HEK293 (cell line): ENCODE measurements at regions not wholly inside any gene's neighbourhood (a gene's known extent, or its start where the extent isn't known, plus 50 kb on each side); places are given as distances from the start of the nearest gene placed in this dataset.

Experiments used
- CTCF ChIA-PET: fragments of 350-600 bp; formaldehyde crosslinking; extraction: SDS; loops from one replicate; lab custom pipeline; 2021; ENCODE audit warnings: antibody characterized with exemption; lab: Yijun Ruan, JAX
- POLR2A ChIA-PET: fragments of 300-600 bp; formaldehyde crosslinking; extraction: SDS; loops from one replicate; lab custom pipeline; 2020; ENCODE audit warnings: antibody characterized with exemption, inconsistent platforms; lab: Yijun Ruan, JAX
- H3K27ac ChIP-seq: fragments of 200-500 bp; sonication (Bioruptor generic); 2 replicates; pipeline ENCODE4 v1.5.1; 2014; ENCODE audit warnings: low read depth, low read length, control low read depth, inconsistent platforms; ENCODE audit errors: extremely low read depth
- H3K36me3 ChIP-seq, 2 experiments: fragments of 200-500 bp in 1 of 2; sonication (Bioruptor generic) in 1 of 2; 1 replicate in 1 of 2; 2 replicates in 1 of 2; pipeline ENCODE4 v1.5.1; 2014 to 2017; ENCODE audit warnings: inconsistent platforms in 2 of 2, low read length in 2 of 2; ENCODE audit not compliant: control insufficient read depth in 2 of 2, insufficient read depth in 1 of 2
- H3K4me1 ChIP-seq: fragments of 200-500 bp; sonication (Bioruptor generic); 2 replicates; pipeline ENCODE4 v1.5.1; 2014; ENCODE audit warnings: mild to moderate bottlenecking, low read length, inconsistent platforms; ENCODE audit not compliant: control insufficient read depth, insufficient read depth
- H3K4me3 ChIP-seq: 2 replicates; pipeline ENCODE4 v1.5.1; 2011; ENCODE audit warnings: low read depth, mild to moderate bottlenecking, control low read depth, low read length, moderate library complexity
- H3K9me3 ChIP-seq: fragments of 200-500 bp; sonication (Bioruptor generic); 2 replicates; pipeline ENCODE4 v1.5.1; 2014; ENCODE audit warnings: low read depth, low read length, inconsistent platforms; ENCODE audit not compliant: control insufficient read depth, insufficient read depth
- OSR2 ChIP-seq: fragments of 450-650 bp; formaldehyde crosslinking; IDR thresholded peaks from 2 replicates; pipeline ENCODE4 v1.5.1; 2016; ENCODE audit warnings: missing biosample characterization, missing genetic modification characterization
- PRDM2 ChIP-seq: fragments of 450-650 bp; formaldehyde crosslinking; IDR thresholded peaks from 2 replicates; pipeline ENCODE4 v1.5.1; 2016; ENCODE audit warnings: missing biosample characterization, missing genetic modification characterization, borderline replicate concordance
- TSHZ1 ChIP-seq: fragments of 450-650 bp; formaldehyde crosslinking; IDR thresholded peaks from 2 replicates; pipeline ENCODE4 v1.5.1; 2016; ENCODE audit warnings: missing biosample characterization, missing genetic modification characterization, borderline replicate concordance
- WT1 ChIP-seq: fragments of 450-650 bp; formaldehyde crosslinking; IDR thresholded peaks from 2 replicates; pipeline ENCODE4 v1.5.1; 2016; ENCODE audit warnings: missing biosample characterization, missing genetic modification characterization
- YY1 ChIP-seq: fragments of 450-650 bp; formaldehyde crosslinking; IDR thresholded peaks from 2 replicates; pipeline ENCODE4 v1.5.1; 2018; ENCODE audit warnings: missing biosample characterization, missing genetic modification characterization
- ZBTB20 ChIP-seq: fragments of 450-650 bp; formaldehyde crosslinking; IDR thresholded peaks from 2 replicates; pipeline ENCODE4 v1.5.1; 2016; ENCODE audit warnings: missing biosample characterization, missing genetic modification characterization
- ZNF148 ChIP-seq: fragments of 450-650 bp; formaldehyde crosslinking; IDR thresholded peaks from 2 replicates; pipeline ENCODE4 v1.5.0; 2017; ENCODE audit warnings: missing biosample characterization, missing genetic modification characterization, borderline replicate concordance
- ZNF426 ChIP-seq: fragments of 450-650 bp; formaldehyde crosslinking; IDR thresholded peaks from 2 replicates; pipeline ENCODE4 v1.5.1; 2017; ENCODE audit warnings: missing biosample characterization, missing genetic modification characterization, mild to moderate bottlenecking, inconsistent platforms, moderate library complexity
- ZNF529 ChIP-seq: fragments of 450-650 bp; formaldehyde crosslinking; IDR thresholded peaks from 2 replicates; pipeline ENCODE4 v1.5.1; 2017; ENCODE audit warnings: missing genetic modification characterization, missing biosample characterization; ENCODE audit not compliant: insufficient replicate concordance
- ZNF560 ChIP-seq: fragments of 450-650 bp; formaldehyde crosslinking; IDR thresholded peaks from 2 replicates; pipeline ENCODE4 v1.5.1; 2017; ENCODE audit warnings: missing biosample characterization, missing genetic modification characterization, borderline replicate concordance
- ZNF621 ChIP-seq: fragments of 450-650 bp; formaldehyde crosslinking; IDR thresholded peaks from 2 replicates; pipeline ENCODE4 v1.5.1; 2017; ENCODE audit warnings: missing biosample characterization, missing genetic modification characterization
- ZNF692 ChIP-seq: fragments of 450-650 bp; formaldehyde crosslinking; IDR thresholded peaks from 2 replicates; pipeline ENCODE4 v1.5.1; 2016; ENCODE audit warnings: missing biosample characterization, missing genetic modification characterization
- ZNF792 ChIP-seq: fragments of 450-650 bp; formaldehyde crosslinking; IDR thresholded peaks from 2 replicates; pipeline ENCODE4 v1.5.1; 2016; ENCODE audit warnings: missing biosample characterization, missing genetic modification characterization
- ZSCAN30 ChIP-seq: fragments of 450-650 bp; IDR thresholded peaks from 2 replicates; pipeline ENCODE4 v1.5.1; 2018; ENCODE audit warnings: missing biosample characterization, mild to moderate bottlenecking, missing genetic modification characterization, moderate library complexity

- no peaks in the 10 kb centered on the region for H3K36me3 ChIP-seq
- no peak for TF ChIP-seq ZNF792 (tag by site-specific recombination)
- no peak for TF ChIP-seq ZNF560 (tag by site-specific recombination)
- no peak for TF ChIP-seq YY1
- TF ChIP-seq ZNF148 (tag by site-specific recombination) = no peak
- TF ChIP-seq WT1 (tag by site-specific recombination) = no peak
- no peak overlapping the region for H3K27ac ChIP-seq
- no peaks in the 10 kb centered on the region for H3K4me1 ChIP-seq
- no peaks in the 10 kb centered on the region for H3K9me3 ChIP-seq
- CTCF ChIA-PET = no interaction called here
- no peak overlapping the region for H3K4me3 ChIP-seq
- POLR2A ChIA-PET = no interaction called here
Measured at GRCh38 chr2:129727286-129727685, 252.2 kb upstream of the RAB6C start.

- POLR2A ChIA-PET = no interaction called here
- CTCF ChIA-PET = no interaction called here
- H3K4me3 ChIP-seq = no peak overlapping the region
- no peaks in the 10 kb centered on the region for H3K36me3 ChIP-seq
- no peak overlapping the region for H3K27ac ChIP-seq
- H3K4me1 ChIP-seq = no peaks in the 10 kb centered on the region
- TF ChIP-seq ZSCAN30 (tag by site-specific recombination) = no peak
- TF ChIP-seq ZNF426 (tag by site-specific recombination) = no peak
- TF ChIP-seq ZNF692 (tag by site-specific recombination) = no peak
- no peak for TF ChIP-seq ZNF529 (tag by site-specific recombination)
- TF ChIP-seq ZNF621 = no peak
- no peak for TF ChIP-seq OSR2 (tag by site-specific recombination)
- no peak for TF ChIP-seq ZBTB20 (tag by site-specific recombination)
- TF ChIP-seq PRDM2 (tag by site-specific recombination) = no peak
- no peak for TF ChIP-seq TSHZ1 (tag by site-specific recombination)
- H3K9me3 ChIP-seq = no peaks in the 10 kb centered on the region
Measured at GRCh38 chr2:129728035-129728972, 251.2 kb upstream of the RAB6C start.
